ENCODE measurements at regions not wholly inside any gene's neighbourhood (a gene's known extent, or its start where the extent isn't known, plus 50 kb on each side); places are given as distances from the start of the nearest gene placed in this dataset.

DNA sequence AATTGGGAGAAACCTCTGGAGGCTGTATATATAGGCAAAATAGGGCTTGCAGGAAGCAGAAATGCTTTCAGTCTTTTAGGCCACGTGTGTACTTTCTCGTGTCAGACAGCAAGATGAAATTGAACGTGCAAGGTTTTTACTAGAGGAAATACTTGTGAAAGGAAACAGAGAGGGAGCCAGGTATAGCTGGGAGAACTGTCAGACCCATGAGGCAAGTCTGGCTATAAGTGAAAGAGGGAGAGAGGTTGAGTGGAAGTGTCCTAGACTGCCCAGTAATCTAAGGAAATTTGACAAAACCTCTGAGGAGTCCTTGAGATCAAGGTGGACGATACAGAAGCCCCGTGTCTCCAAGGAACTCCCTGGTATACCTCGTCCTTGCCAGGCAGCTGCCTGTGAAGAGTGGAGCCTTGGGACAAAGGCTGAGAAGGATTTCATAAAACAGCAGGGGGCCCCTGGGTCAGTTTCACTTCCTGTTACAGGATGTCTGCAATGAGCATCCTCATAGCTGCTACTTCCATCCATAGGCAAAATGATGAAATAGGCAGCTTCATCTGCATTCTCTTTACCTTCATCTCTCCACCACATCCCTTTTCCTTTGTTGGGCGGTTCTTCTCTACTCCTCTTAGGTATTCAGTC, 114.4 kb upstream of the MAP3K7 start:
- TF ChIP-seq, protein P1, sequence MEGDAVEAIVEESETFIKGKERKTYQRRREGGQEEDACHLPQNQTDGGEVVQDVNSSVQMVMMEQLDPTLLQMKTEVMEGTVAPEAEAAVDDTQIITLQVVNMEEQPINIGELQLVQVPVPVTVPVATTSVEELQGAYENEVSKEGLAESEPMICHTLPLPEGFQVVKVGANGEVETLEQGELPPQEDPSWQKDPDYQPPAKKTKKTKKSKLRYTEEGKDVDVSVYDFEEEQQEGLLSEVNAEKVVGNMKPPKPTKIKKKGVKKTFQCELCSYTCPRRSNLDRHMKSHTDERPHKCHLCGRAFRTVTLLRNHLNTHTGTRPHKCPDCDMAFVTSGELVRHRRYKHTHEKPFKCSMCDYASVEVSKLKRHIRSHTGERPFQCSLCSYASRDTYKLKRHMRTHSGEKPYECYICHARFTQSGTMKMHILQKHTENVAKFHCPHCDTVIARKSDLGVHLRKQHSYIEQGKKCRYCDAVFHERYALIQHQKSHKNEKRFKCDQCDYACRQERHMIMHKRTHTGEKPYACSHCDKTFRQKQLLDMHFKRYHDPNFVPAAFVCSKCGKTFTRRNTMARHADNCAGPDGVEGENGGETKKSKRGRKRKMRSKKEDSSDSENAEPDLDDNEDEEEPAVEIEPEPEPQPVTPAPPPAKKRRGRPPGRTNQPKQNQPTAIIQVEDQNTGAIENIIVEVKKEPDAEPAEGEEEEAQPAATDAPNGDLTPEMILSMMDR (conservative IDR thresholded peaks at IDR 0.05; ENCODE audit: low read depth, low read length) = no peak
- TF ChIP-seq EZH2 (IDR thresholded peaks at IDR 0.05; ENCODE audit: low read length, unreplicated experiment) (no peak), EZH2phosphoT487 (IDR thresholded peaks at IDR 0.05; ENCODE audit: borderline replicate concordance, low read length) (no peak)

Data from PC-3 (cell line).